PC-9 (cell line): ENCODE measurements at regions not wholly inside any gene's neighbourhood (a gene's known extent, or its start where the extent isn't known, plus 50 kb on each side); places are given as distances from the start of the nearest gene placed in this dataset.

Source experiments
- CTCF ChIP-seq: fragments of 200-600 bp; sonication (generic); conservative IDR thresholded peaks from 2 replicates; pipeline ENCODE4 v1.6.1; 2017; ENCODE audit warnings: mixed run types, antibody characterized with exemption, mild to moderate bottlenecking, moderate library complexity
- EZH2 ChIP-seq: fragments of 200-600 bp; sonication (generic); IDR thresholded peaks from 2 replicates; pipeline ENCODE4 v1.8.0; 2017; ENCODE audit warnings: antibody characterized with exemption, low read depth

GRCh38 chr1:69122373-69122772, 445.3 kb upstream of the LRRC7 start:
- no peak for TF ChIP-seq CTCF
- no peak for TF ChIP-seq EZH2
